ENCODE measurements at regions not wholly inside any gene's neighbourhood (a gene's known extent, or its start where the extent isn't known, plus 50 kb on each side); places are given as distances from the start of the nearest gene placed in this dataset.

DNA sequence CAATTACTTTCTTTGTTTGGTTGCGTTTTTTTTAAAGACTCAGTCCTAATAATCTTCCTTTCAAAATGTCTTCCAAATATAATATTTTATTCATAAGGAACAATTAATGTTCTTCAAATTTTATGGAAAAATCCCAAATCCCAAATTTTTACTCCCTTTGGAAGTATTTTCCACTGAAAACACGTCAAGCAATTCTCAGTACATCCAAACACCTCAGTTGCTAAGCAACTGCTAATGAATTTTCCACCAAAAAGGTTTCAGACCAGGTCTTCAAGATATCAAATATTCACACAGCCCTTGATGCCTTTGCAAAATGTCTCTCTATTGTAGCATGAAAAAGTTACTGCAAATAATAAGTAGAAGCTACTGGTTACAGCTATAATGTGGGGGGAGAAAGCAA is 140.1 kb downstream of the DSEL start:
- no peak overlapping the region for H2BK15ac ChIP-seq (ENCODE audit: low read depth, low read length)

More for the DNA sequence above, 140.1 kb downstream of the DSEL start:
- Mint-ChIP-seq H3K27ac (no peak overlapping the region), H3K27me3 (ENCODE audit: low read depth) (no peaks in the 10 kb centered on the region), H3K36me3 (ENCODE audit: insufficient read depth in 1 of 3, low read depth in 3 of 3) (no peaks in the 10 kb centered on the region), H3K4me1 (no peaks in the 10 kb centered on the region; a peak in 1 of 4 replicates), H3K4me3 (no peak overlapping the region), H3K9me3 (no peaks in the 10 kb centered on the region)
- Histone ChIP-seq H3K27ac (ENCODE audit: insufficient read length, low read depth, low read length) (no peak overlapping the region), H4K20me1 (ENCODE audit: control insufficient read depth, insufficient read depth, insufficient read length) (no peaks in the 10 kb centered on the region), H3K23ac (ENCODE audit: insufficient read length, low read depth, low read length) (no peak overlapping the region), H4K8ac (replicated peaks; ENCODE audit: insufficient read length, low read depth, low read length) (no peak overlapping the region), H3T11ph (ENCODE audit: low read length) (no peak overlapping the region), H2BK12ac (ENCODE audit: insufficient read length, low read depth, low read length) (no peak overlapping the region), H3K9me3 (ENCODE audit: control insufficient read depth, low read depth, low read length) (no peaks in the 10 kb centered on the region), H3K23me2 (ENCODE audit: insufficient read length, low read depth, low read length, poor library complexity, severe bottlenecking) (no peaks in the 10 kb centered on the region), H3K56ac (ENCODE audit: insufficient read length, low read depth, low read length) (no peak overlapping the region), H3K9ac (ENCODE audit: extremely low read depth, insufficient read length, low read length) (no peak overlapping the region), H3K4ac (ENCODE audit: low read depth, low read length) (no peak overlapping the region), H2BK5ac (ENCODE audit: insufficient read length, low read length) (no peak overlapping the region), H3K14ac (ENCODE audit: insufficient read depth, low read length) (no peak overlapping the region), H3K4me2 (ENCODE audit: insufficient read depth, insufficient read length, low read length) (no peak overlapping the region), H3K79me2 (ENCODE audit: insufficient read depth, low read length) (no peaks in the 10 kb centered on the region), H3K27me3 (ENCODE audit: insufficient read depth, low read length) (no peaks in the 10 kb centered on the region), H2AK5ac (ENCODE audit: insufficient read length, low read length) (no peak overlapping the region), H3K79me1 (ENCODE audit: insufficient read depth, low read depth, low read length, poor library complexity, severe bottlenecking) (no peaks in the 10 kb centered on the region), H4K5ac (ENCODE audit: insufficient read length, low read depth, low read length) (no peak overlapping the region), H4K91ac (ENCODE audit: insufficient read length, low read depth, low read length) (no peak overlapping the region), H2BK120ac (ENCODE audit: low read depth, low read length, poor library complexity, severe bottlenecking) (no peak overlapping the region), H3K4me1 (ENCODE audit: insufficient read depth, low read length) (no peaks in the 10 kb centered on the region), H2AFZ (ENCODE audit: low read length) (no peak overlapping the region), H3K18ac (ENCODE audit: insufficient read length, low read depth, low read length) (no peak overlapping the region), H2BK20ac (ENCODE audit: low read depth, low read length, poor library complexity, severe bottlenecking) (no peak overlapping the region)
- DNase-seq: no peak
- TF ChIP-seq, protein P1, sequence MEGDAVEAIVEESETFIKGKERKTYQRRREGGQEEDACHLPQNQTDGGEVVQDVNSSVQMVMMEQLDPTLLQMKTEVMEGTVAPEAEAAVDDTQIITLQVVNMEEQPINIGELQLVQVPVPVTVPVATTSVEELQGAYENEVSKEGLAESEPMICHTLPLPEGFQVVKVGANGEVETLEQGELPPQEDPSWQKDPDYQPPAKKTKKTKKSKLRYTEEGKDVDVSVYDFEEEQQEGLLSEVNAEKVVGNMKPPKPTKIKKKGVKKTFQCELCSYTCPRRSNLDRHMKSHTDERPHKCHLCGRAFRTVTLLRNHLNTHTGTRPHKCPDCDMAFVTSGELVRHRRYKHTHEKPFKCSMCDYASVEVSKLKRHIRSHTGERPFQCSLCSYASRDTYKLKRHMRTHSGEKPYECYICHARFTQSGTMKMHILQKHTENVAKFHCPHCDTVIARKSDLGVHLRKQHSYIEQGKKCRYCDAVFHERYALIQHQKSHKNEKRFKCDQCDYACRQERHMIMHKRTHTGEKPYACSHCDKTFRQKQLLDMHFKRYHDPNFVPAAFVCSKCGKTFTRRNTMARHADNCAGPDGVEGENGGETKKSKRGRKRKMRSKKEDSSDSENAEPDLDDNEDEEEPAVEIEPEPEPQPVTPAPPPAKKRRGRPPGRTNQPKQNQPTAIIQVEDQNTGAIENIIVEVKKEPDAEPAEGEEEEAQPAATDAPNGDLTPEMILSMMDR (conservative IDR thresholded peaks at IDR 0.05): no peak
- no CpG with 5 or more reads among the region's 2 CpGs for WGBS (ENCODE audit: extremely low coverage, insufficient read length, low lambda C conversion rate)
